ENCODE measurements at regions not wholly inside any gene's neighbourhood (a gene's known extent, or its start where the extent isn't known, plus 50 kb on each side); places are given as distances from the start of the nearest gene placed in this dataset.

DNA sequence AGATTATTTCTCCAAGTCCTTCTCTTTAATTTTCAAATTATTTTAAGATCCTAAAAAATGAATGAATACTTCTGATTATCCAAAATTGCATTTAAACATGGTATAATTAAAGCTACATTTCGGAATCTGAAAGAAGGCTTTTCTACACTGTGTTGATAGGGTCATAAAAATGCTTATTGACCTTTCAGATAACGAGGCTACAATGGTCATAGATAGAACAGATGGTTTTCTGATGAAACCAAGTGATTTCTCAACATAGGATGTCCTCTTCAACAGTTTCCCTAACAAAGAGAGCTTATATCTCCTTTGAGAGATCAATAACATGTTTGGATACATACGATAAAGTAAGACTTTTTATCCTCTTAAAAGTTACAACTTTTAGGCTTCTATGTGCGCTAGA is 201.1 kb downstream of the PTH2R start:
- H3K4me1 Mint-ChIP-seq: no peaks in the 10 kb centered on the region
- H3K36me3 ChIP-seq (replicated peaks in 1 of 2; ENCODE audit: control insufficient read depth in 1 of 2, insufficient read depth in 2 of 2, low read length in 2 of 2): no peaks in the 10 kb centered on the region
- H3K36me3 Mint-ChIP-seq: no peaks in the 10 kb centered on the region
- H3K4me3 Mint-ChIP-seq: no peak overlapping the region
- WGBS (ENCODE audit: insufficient coverage): no CpG with 5 or more reads among the region's 4 CpGs
- no peak for DNase-seq
- intact Hi-C loops (cut with micrococcal nuclease): no loop called here
- TF ChIP-seq, protein P1, sequence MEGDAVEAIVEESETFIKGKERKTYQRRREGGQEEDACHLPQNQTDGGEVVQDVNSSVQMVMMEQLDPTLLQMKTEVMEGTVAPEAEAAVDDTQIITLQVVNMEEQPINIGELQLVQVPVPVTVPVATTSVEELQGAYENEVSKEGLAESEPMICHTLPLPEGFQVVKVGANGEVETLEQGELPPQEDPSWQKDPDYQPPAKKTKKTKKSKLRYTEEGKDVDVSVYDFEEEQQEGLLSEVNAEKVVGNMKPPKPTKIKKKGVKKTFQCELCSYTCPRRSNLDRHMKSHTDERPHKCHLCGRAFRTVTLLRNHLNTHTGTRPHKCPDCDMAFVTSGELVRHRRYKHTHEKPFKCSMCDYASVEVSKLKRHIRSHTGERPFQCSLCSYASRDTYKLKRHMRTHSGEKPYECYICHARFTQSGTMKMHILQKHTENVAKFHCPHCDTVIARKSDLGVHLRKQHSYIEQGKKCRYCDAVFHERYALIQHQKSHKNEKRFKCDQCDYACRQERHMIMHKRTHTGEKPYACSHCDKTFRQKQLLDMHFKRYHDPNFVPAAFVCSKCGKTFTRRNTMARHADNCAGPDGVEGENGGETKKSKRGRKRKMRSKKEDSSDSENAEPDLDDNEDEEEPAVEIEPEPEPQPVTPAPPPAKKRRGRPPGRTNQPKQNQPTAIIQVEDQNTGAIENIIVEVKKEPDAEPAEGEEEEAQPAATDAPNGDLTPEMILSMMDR (IDR thresholded peaks at IDR 0.05): no peak
- no peaks in the 10 kb centered on the region for H4K20me1 ChIP-seq (ENCODE audit: insufficient read depth, low read length)
- no peaks in the 10 kb centered on the region for H3K27me3 Mint-ChIP-seq (ENCODE audit: low read depth in 3 of 3)
- H3K4me3 ChIP-seq (replicated peaks in 1 of 3; ENCODE audit: low read depth in 2 of 3, low read length in 3 of 3): no peak overlapping the region
- no peaks in the 10 kb centered on the region for H3K9me3 ChIP-seq (replicated peaks in 1 of 2; ENCODE audit: control insufficient read depth in 1 of 2, insufficient read depth in 1 of 2, low read length in 2 of 2)
- H3K27me3 ChIP-seq (ENCODE audit: control insufficient read depth in 2 of 2, insufficient read depth in 2 of 2, low read length in 2 of 2): no peaks in the 10 kb centered on the region
- H3K27ac ChIP-seq (ENCODE audit: low read depth in 1 of 2, low read length in 2 of 2): no peak overlapping the region
- no peaks in the 10 kb centered on the region for H3K79me2 ChIP-seq (ENCODE audit: insufficient read depth, low read length)
- H2AFZ ChIP-seq (ENCODE audit: insufficient read depth, low read depth, low read length, poor library complexity, severe bottlenecking): no peak overlapping the region
- H3K4me2 ChIP-seq (replicated peaks; ENCODE audit: extremely low read depth, low read length, poor library complexity, severe bottlenecking): no peak overlapping the region
- H3K9me3 Mint-ChIP-seq: peaks cover 0 to 2% (median 0%) of the 10 kb centered on the region in 7 donors
- no peaks in the 10 kb centered on the region for H3K4me1 ChIP-seq (ENCODE audit: control insufficient read depth in 1 of 2, insufficient read depth in 2 of 2, low read length in 2 of 2)
- H3K9ac ChIP-seq (ENCODE audit: insufficient read depth, low read length, poor library complexity, severe bottlenecking): no peak overlapping the region
- no peak overlapping the region for H3K27ac Mint-ChIP-seq

DNA sequence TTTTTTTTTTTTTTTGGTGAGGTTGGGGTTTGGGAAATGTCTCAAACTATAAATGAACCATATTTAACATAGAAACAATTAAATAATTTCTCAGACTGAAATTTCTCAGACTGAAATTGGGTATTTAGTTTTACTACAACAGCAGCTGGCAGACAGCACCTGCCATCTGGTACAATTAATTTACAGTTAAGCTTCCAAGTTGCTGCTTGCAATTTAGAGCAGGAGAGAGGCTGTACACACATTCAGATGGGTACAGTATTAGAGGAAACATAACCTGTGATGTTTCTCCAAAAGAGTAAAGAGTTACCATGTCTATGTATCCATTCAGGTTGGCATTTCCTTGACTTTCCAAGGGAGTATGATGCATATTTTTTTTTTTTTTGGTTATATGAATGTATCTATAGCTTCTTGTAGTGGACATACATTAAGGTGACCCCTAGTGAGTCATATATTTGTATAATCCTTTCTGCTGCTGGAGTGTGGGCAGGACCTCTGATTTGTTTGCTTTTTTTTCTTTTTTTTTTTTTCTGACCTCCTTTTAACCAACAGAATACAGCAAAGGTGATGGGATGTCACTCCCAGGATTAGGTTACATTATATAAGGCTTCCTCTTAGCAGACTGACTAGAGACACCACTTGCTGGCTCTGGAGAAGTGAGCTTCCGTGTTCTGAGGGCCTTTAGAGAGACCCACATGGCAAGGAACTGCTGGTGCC is 201.7 kb downstream of the PTH2R start:
- H2AFZ ChIP-seq (ENCODE audit: insufficient read depth, low read depth, low read length, poor library complexity, severe bottlenecking): no peak overlapping the region
- no peaks in the 10 kb centered on the region for H3K36me3 ChIP-seq (replicated peaks in 1 of 2; ENCODE audit: control insufficient read depth in 1 of 2, insufficient read depth in 2 of 2, low read length in 2 of 2)
- H3K4me2 ChIP-seq (replicated peaks; ENCODE audit: extremely low read depth, low read length, poor library complexity, severe bottlenecking): no peak overlapping the region
- H3K9ac ChIP-seq (ENCODE audit: insufficient read depth, low read length, poor library complexity, severe bottlenecking): no peak overlapping the region
- no peaks in the 10 kb centered on the region for H3K4me1 ChIP-seq (ENCODE audit: control insufficient read depth in 1 of 2, insufficient read depth in 2 of 2, low read length in 2 of 2)
- intact Hi-C loops (cut with micrococcal nuclease): no loop called here
- no peak overlapping the region for H3K27ac ChIP-seq (ENCODE audit: low read depth in 1 of 2, low read length in 2 of 2)
- H3K36me3 Mint-ChIP-seq: no peaks in the 10 kb centered on the region
- no peak overlapping the region for H3K27ac Mint-ChIP-seq
- H3K4me3 ChIP-seq (replicated peaks in 1 of 3; ENCODE audit: low read depth in 2 of 3, low read length in 3 of 3): no peak overlapping the region
- TF ChIP-seq, protein P1 (IDR thresholded peaks at IDR 0.05): no peak
- no peaks in the 10 kb centered on the region for H4K20me1 ChIP-seq (ENCODE audit: insufficient read depth, low read length)
- peaks cover 0 to 4% (median 1%) of the 10 kb centered on the region in 7 donors for H3K9me3 Mint-ChIP-seq
- no peak for DNase-seq
- no peaks in the 10 kb centered on the region for H3K27me3 ChIP-seq (ENCODE audit: control insufficient read depth in 2 of 2, insufficient read depth in 2 of 2, low read length in 2 of 2)
- H3K9me3 ChIP-seq (replicated peaks in 1 of 2; ENCODE audit: control insufficient read depth in 1 of 2, insufficient read depth in 1 of 2, low read length in 2 of 2): no peaks in the 10 kb centered on the region
- 63% methylated on average over 1 of the region's 1 CpG for WGBS (ENCODE audit: insufficient coverage)
- no peaks in the 10 kb centered on the region for H3K4me1 Mint-ChIP-seq
- H3K4me3 Mint-ChIP-seq: no peak overlapping the region
- H3K79me2 ChIP-seq (ENCODE audit: insufficient read depth, low read length): no peaks in the 10 kb centered on the region
- no peaks in the 10 kb centered on the region for H3K27me3 Mint-ChIP-seq (ENCODE audit: low read depth in 3 of 3)
